H1 (cell line): ENCODE measurements at regions not wholly inside any gene's neighbourhood (a gene's known extent, or its start where the extent isn't known, plus 50 kb on each side); places are given as distances from the start of the nearest gene placed in this dataset.

ENCODE experiments used
- CTCF ChIA-PET: fragments of 300-600 bp; sonication (Branson Sonifier 250); formaldehyde crosslinking; loops from one replicate; lab custom pipeline; 2021; ENCODE audit not compliant: partially characterized antibody; lab: Charles Lee
- POLR2A ChIA-PET: fragments of 300-600 bp; sonication (Branson Sonifier 250); formaldehyde crosslinking; loops from one replicate; lab custom pipeline; 2021; ENCODE audit warnings: inconsistent platforms; ENCODE audit not compliant: partially characterized antibody; lab: Charles Lee
- DNase-seq, 2 experiments: peaks; one replicate each; pipeline versions ENCODE4 v3.0.0 to v3.0.0-alpha.2; 2010 to 2022; ENCODE audit warnings: low spot score in 2 of 2, low read depth in 1 of 2, mixed read lengths in 1 of 2
- FAIRE-seq: peaks from 2 replicates; lab custom pipeline; 2011; peaks lifted over from hg19 to GRCh38; lab: Jason Lieb, UNC
- H2AFZ ChIP-seq: 2 replicates; pipeline ENCODE4 v1.8.1; 2012; ENCODE audit warnings: low read length, inconsistent platforms
- H2AK5ac ChIP-seq: 2 replicates; pipeline ENCODE4 v1.6.1; 2013; ENCODE audit warnings: low read depth, low read length
- H2BK120ac ChIP-seq: replicated peaks from 2 replicates; pipeline ENCODE3; 2013; ENCODE audit warnings: low read depth, low read length, inconsistent platforms
- H2BK12ac ChIP-seq: 2 replicates; pipeline ENCODE4 v1.6.1; 2013; ENCODE audit warnings: low read depth, low read length
- H2BK15ac ChIP-seq: 2 replicates; pipeline ENCODE4 v1.6.1; 2013; ENCODE audit warnings: low read length
- H2BK20ac ChIP-seq: 2 replicates; pipeline ENCODE4 v1.6.1; 2013; ENCODE audit warnings: low read length
- H2BK5ac ChIP-seq: 2 replicates; pipeline ENCODE4 v1.6.1; 2013; ENCODE audit warnings: low read depth, low read length
- H3K14ac ChIP-seq: 2 replicates; pipeline ENCODE4 v1.6.1; 2013; ENCODE audit warnings: inconsistent platforms; ENCODE audit not compliant: insufficient read length
- H3K18ac ChIP-seq: 2 replicates; pipeline ENCODE4 v1.6.1; 2013; ENCODE audit warnings: low read length; ENCODE audit errors: extremely low read depth
- H3K23ac ChIP-seq: 2 replicates; pipeline ENCODE4 v1.6.1; 2013; ENCODE audit warnings: inconsistent platforms; ENCODE audit not compliant: insufficient read length
- H3K23me2 ChIP-seq: 2 replicates; pipeline ENCODE4 v1.6.1; 2013; ENCODE audit warnings: low read depth, low read length
- H3K27ac ChIP-seq: 2 replicates; pipeline ENCODE4 v1.6.1; 2011; ENCODE audit warnings: low read depth, low read length, inconsistent platforms
- H3K27me3 ChIP-seq, 4 experiments: replicated peaks in 1 of 4; 1 replicate in 1 of 4; 2 replicates in 3 of 4; pipeline versions ENCODE4 v1.6.1 to v1.8.1; 2011 to 2013; ENCODE audit warnings: low read length in 3 of 4, mild to moderate bottlenecking in 3 of 4, inconsistent platforms in 2 of 4, mixed read lengths in 2 of 4, moderate library complexity in 1 of 4; ENCODE audit not compliant: control insufficient read depth in 3 of 4, insufficient read depth in 3 of 4; ENCODE audit errors: extremely low read depth in 1 of 4
- H3K36me3 ChIP-seq, 4 experiments: 2 replicates each; pipeline versions ENCODE4 v1.6.1 to v1.8.1; 2011 to 2013; ENCODE audit warnings: mild to moderate bottlenecking in 4 of 4, low read length in 3 of 4, moderate library complexity in 2 of 4, control low read depth in 1 of 4, inconsistent platforms in 1 of 4; ENCODE audit not compliant: insufficient read depth in 4 of 4, control insufficient read depth in 2 of 4
- H3K4ac ChIP-seq: replicated peaks from 2 replicates; pipeline ENCODE3; 2013; ENCODE audit warnings: low read length, low read depth, mixed read lengths, inconsistent platforms; ENCODE audit not compliant: insufficient read length
- H3K4me1 ChIP-seq, 4 experiments: replicated peaks in 1 of 4; 1 replicate in 1 of 4; 2 replicates in 3 of 4; pipeline versions ENCODE4 v1.6.1 to v1.8.1; 2011 to 2013; ENCODE audit warnings: low read length in 3 of 4, inconsistent platforms in 2 of 4, mixed read lengths in 1 of 4; ENCODE audit not compliant: insufficient read depth in 4 of 4, control insufficient read depth in 3 of 4
- H3K4me2 ChIP-seq, 2 experiments: 2 replicates each; pipeline versions ENCODE4 v1.6.1 to v1.8.1; 2011 to 2013; ENCODE audit warnings: low read depth in 2 of 2, low read length in 2 of 2, control low read depth in 1 of 2, inconsistent platforms in 1 of 2, mild to moderate bottlenecking in 1 of 2; ENCODE audit not compliant: insufficient read depth in 1 of 2
- H3K4me3 ChIP-seq, 4 experiments: fragments of 200-600, 300-600 bp in 1 of 4; sonication (generic), shearing (Covaris generic), sonication (Bioruptor Twin) in 1 of 4; 2 replicates each; pipeline versions ENCODE4 v1.5.1 to v1.8.1; 2011 to 2016; ENCODE audit warnings: low read length in 4 of 4, low read depth in 3 of 4, control low read depth in 2 of 4, inconsistent platforms in 2 of 4, mild to moderate bottlenecking in 2 of 4, mixed read lengths in 1 of 4, moderate library complexity in 1 of 4; ENCODE audit not compliant: insufficient read depth in 2 of 4; ENCODE audit errors: extremely low read depth in 1 of 4
- H3K56ac ChIP-seq: replicated peaks from 2 replicates; pipeline ENCODE3; 2013; ENCODE audit warnings: low read depth, mild to moderate bottlenecking, mixed read lengths, low read length, inconsistent platforms; ENCODE audit not compliant: insufficient read length
- H3K79me1 ChIP-seq: 2 replicates; pipeline ENCODE4 v1.6.1; 2013; ENCODE audit warnings: low read depth, low read length, control low read depth
- H3K79me2 ChIP-seq, 2 experiments: 2 replicates each; pipeline versions ENCODE4 v1.6.1 to v1.8.1; 2012 to 2013; ENCODE audit warnings: low read length in 2 of 2, mild to moderate bottlenecking in 2 of 2, inconsistent platforms in 1 of 2; ENCODE audit not compliant: insufficient read depth in 2 of 2, control insufficient read depth in 1 of 2
- H3K9ac ChIP-seq, 4 experiments: replicated peaks in 1 of 4; 1 replicate in 1 of 4; 2 replicates in 3 of 4; pipeline versions ENCODE4 v1.6.1 to v1.8.1; 2011 to 2013; ENCODE audit warnings: low read depth in 3 of 4, low read length in 3 of 4, control low read depth in 2 of 4, mild to moderate bottlenecking in 2 of 4, moderate library complexity in 2 of 4, inconsistent platforms in 1 of 4; ENCODE audit errors: extremely low read depth in 1 of 4
- H3K9me3 ChIP-seq, 2 experiments: 2 replicates each; pipeline versions ENCODE4 v1.6.1 to v1.8.1; 2012 to 2013; ENCODE audit warnings: mild to moderate bottlenecking in 2 of 2, moderate library complexity in 2 of 2, control low read depth in 1 of 2, inconsistent platforms in 1 of 2, low read depth in 1 of 2, low read length in 1 of 2, mixed read lengths in 1 of 2; ENCODE audit not compliant: insufficient read depth in 2 of 2
- H4K20me1 ChIP-seq, 2 experiments: replicated peaks in 1 of 2; 2 replicates each; pipeline versions ENCODE3 to v1.8.1; 2011 to 2013; ENCODE audit warnings: inconsistent platforms in 2 of 2, low read length in 2 of 2, mild to moderate bottlenecking in 1 of 2; ENCODE audit not compliant: insufficient read depth in 2 of 2, control insufficient read depth in 1 of 2
- H4K5ac ChIP-seq: 2 replicates; pipeline ENCODE4 v1.6.1; 2013; ENCODE audit warnings: low read length, low read depth, mixed read lengths, inconsistent platforms; ENCODE audit not compliant: insufficient read length
- H4K8ac ChIP-seq: 2 replicates; pipeline ENCODE4 v1.8.0; 2013; ENCODE audit warnings: mild to moderate bottlenecking, moderate library complexity, low read length, inconsistent platforms; ENCODE audit not compliant: insufficient read depth; ENCODE audit errors: extremely low read depth
- H4K91ac ChIP-seq: replicated peaks from 2 replicates; pipeline ENCODE3; 2013; ENCODE audit warnings: low read length, mixed read lengths, inconsistent platforms; ENCODE audit not compliant: insufficient read length
- BRCA1 ChIP-seq: IDR thresholded peaks from 2 replicates; pipeline ENCODE4 v1.6.1; 2012; ENCODE audit warnings: low read depth, low read length, improper control_type of control experiment
- CTBP2 ChIP-seq: IDR thresholded peaks from 2 replicates; pipeline ENCODE4 v1.7.0; 2011; ENCODE audit warnings: borderline replicate concordance, mild to moderate bottlenecking, moderate library complexity, mixed read lengths, low read length; ENCODE audit not compliant: insufficient read depth, insufficient read length
- CTCF ChIP-seq, 3 experiments: IDR thresholded peaks; 1 replicate in 2 of 3; 2 replicates in 1 of 3; pipeline versions ENCODE4 v1.5.1 to v1.6.1; 2011; ENCODE audit warnings: low read length in 3 of 3, mild to moderate bottlenecking in 3 of 3, inconsistent platforms in 2 of 3, low read depth in 1 of 3, moderate library complexity in 1 of 3; ENCODE audit not compliant: insufficient read depth in 1 of 3; ENCODE audit errors: control extremely low read depth in 1 of 3
- E2F6 ChIP-seq: IDR thresholded peaks from 2 replicates; pipeline ENCODE4 v1.6.1; 2012; ENCODE audit warnings: inconsistent platforms
- KDM4A ChIP-seq: IDR thresholded peaks from one replicate; pipeline ENCODE4 v1.7.1; 2012; ENCODE audit warnings: low read depth, mild to moderate bottlenecking, moderate library complexity, low read length, inconsistent platforms; ENCODE audit not compliant: severe bottlenecking
- KDM5A ChIP-seq: fragments of 200-600 bp; IDR thresholded peaks from 2 replicates; pipeline ENCODE4 v1.7.1; 2012; ENCODE audit warnings: mild to moderate bottlenecking, low read length, inconsistent platforms, mixed read lengths
- NANOG ChIP-seq: IDR thresholded peaks from 2 replicates; pipeline ENCODE4 v1.6.1; 2011; ENCODE audit warnings: low read length, low read depth, mild to moderate bottlenecking, inconsistent platforms; ENCODE audit not compliant: insufficient read depth, poor library complexity, severe bottlenecking
- POLR2A ChIP-seq, 2 experiments: IDR thresholded peaks; 1 replicate in 1 of 2; 2 replicates in 1 of 2; pipeline ENCODE4 v1.6.1; 2011; ENCODE audit warnings: low read depth in 2 of 2, low read length in 2 of 2, mild to moderate bottlenecking in 2 of 2; ENCODE audit errors: control extremely low read depth in 1 of 2
- RAD21 ChIP-seq, 2 experiments: IDR thresholded peaks in 1 of 2; conservative IDR thresholded peaks in 1 of 2; 2 replicates each; pipeline ENCODE4 v1.6.1; 2011; ENCODE audit warnings: low read depth in 2 of 2, low read length in 2 of 2, improper control_type of control experiment in 1 of 2, inconsistent platforms in 1 of 2, mild to moderate bottlenecking in 1 of 2, moderate library complexity in 1 of 2
- SIRT6 ChIP-seq: IDR thresholded peaks from one replicate; pipeline ENCODE4 v1.7.1; 2012; ENCODE audit warnings: low read length, inconsistent platforms
- TAF1 ChIP-seq: IDR thresholded peaks from 2 replicates; pipeline ENCODE4 v1.6.1; 2011; ENCODE audit warnings: mild to moderate bottlenecking, low read depth, low read length
- WGBS, 2 experiments: shearing (Covaris generic) in 1 of 2; methylation state at CpG; one replicate each; pipeline versions ENCODE4 v1.1.6 to v1.1.7; 2013 to 2015; ENCODE audit warnings: low lambda C conversion rate in 2 of 2, mixed read lengths in 2 of 2, inconsistent platforms in 1 of 2, low coverage in 1 of 2, missing lambda C conversion rate in 1 of 2; ENCODE audit not compliant: insufficient replicate concordance in 2 of 2, insufficient coverage in 1 of 2, insufficient read length in 1 of 2; ENCODE audit errors: extremely low coverage in 1 of 2, missing lambda C conversion rate in 1 of 2; 5-methylcytosine and 5-hydroxymethylcytosine counted together

DNA sequence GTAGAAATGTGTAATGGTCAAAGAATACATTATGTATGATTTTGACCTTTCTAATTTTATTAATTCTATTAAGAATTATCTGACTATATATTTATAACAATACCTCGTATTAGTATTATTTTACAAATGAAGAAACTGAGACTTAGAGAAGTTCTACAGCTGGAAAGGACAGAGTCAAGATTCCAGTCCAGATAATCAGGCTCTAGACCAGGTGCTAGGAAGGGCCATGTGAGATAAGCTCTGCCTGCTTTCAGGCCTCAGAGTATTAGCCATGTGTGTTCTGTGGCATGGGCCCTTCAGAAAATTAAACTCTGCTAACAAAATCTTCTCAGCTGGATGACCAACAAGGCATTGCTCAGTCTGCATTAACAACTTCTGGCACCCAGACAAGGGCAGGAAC lies 87.5 kb downstream of the CD200R1L start:
- Histone ChIP-seq H3K18ac (no peak overlapping the region), H3K14ac (no peak overlapping the region), H3K23me2 (no peaks in the 10 kb centered on the region), H3K9me3 (0 out of 4 replicates have a peak, but pooled peaks cover 0 to 2% of the 10 kb centered on the region in 2 experiments), H3K4me2 (no peak overlapping the region), H4K20me1 (no peaks in the 10 kb centered on the region), H2BK120ac (no peak overlapping the region), H3K4me3 (no peak overlapping the region), H3K27ac (no peak overlapping the region), H2AFZ (no peak overlapping the region), H3K9ac (no peak overlapping the region), H4K5ac (no peak overlapping the region), H3K79me2 (no peaks in the 10 kb centered on the region), H3K4ac (no peak overlapping the region), H3K56ac (no peak overlapping the region), H2BK5ac (no peak overlapping the region), H2BK20ac (no peak overlapping the region), H3K36me3 (no peaks in the 10 kb centered on the region), H3K27me3 (no peaks in the 10 kb centered on the region), H3K79me1 (no peaks in the 10 kb centered on the region), H3K23ac (no peak overlapping the region), H2BK15ac (no peak overlapping the region), H4K8ac (no peak overlapping the region), H3K4me1 (peaks cover 0 to 2% (median 0%) of the 10 kb centered on the region in 4 experiments; a peak in 2 of 7 replicates), H4K91ac (no peak overlapping the region), H2BK12ac (no peak overlapping the region), H2AK5ac (no peak overlapping the region)
- POLR2A ChIA-PET: no interaction called here
- WGBS, 2 experiments: 79% methylated on average over 1 of the region's 1 CpG; no CpG with 5 or more reads in 1 of the 2 experiments
- DNase-seq (no peak), FAIRE-seq (no peak)
- CTCF ChIA-PET: interaction anchor here (0.7 to 2.0 kb wide), 6 partner anchors 9 to 207 kb away, joined by 3 to 6 read pairs (median 4); no protein-coding TSS in a partner anchor
- TF ChIP-seq NANOG: no peak
- no peak for TF ChIP-seq E2F6
- no peak for TF ChIP-seq SIRT6
- TF ChIP-seq CTCF (IDR thresholded peaks at IDR 0.05; ENCODE audit: control extremely low read depth in 1 of 3, insufficient read depth in 1 of 3, low read depth in 1 of 3, low read length in 3 of 3): no peak
- no peak for TF ChIP-seq RAD21 (IDR thresholded peaks at IDR 0.05 in 1 of 2, conservative IDR thresholded peaks at IDR 0.05 in 1 of 2; ENCODE audit: low read depth in 2 of 2, low read length in 2 of 2)
- TF ChIP-seq POLR2A (IDR thresholded peaks at IDR 0.05; ENCODE audit: control extremely low read depth in 1 of 2, low read depth in 2 of 2, low read length in 2 of 2): no peak
- no peak for TF ChIP-seq TAF1
- TF ChIP-seq KDM5A: no peak
- no peak for TF ChIP-seq KDM4A
- no peak for TF ChIP-seq BRCA1
- no peak for TF ChIP-seq CTBP2
